ENCODE measurements at regions not wholly inside any gene's neighbourhood (a gene's known extent, or its start where the extent isn't known, plus 50 kb on each side); places are given as distances from the start of the nearest gene placed in this dataset.

- no peak for TF ChIP-seq EP300 (IDR thresholded peaks at IDR 0.05)
- TF ChIP-seq CTCF (IDR thresholded peaks at IDR 0.05): no peak
- no peak for TF ChIP-seq POLR2AphosphoS5 (IDR thresholded peaks at IDR 0.05)
These were observed 196.9 kb downstream of the MYCN start for GRCh38 chr2:16137080-16137755.
